22Rv1 (cell line): ENCODE measurements at regions not wholly inside any gene's neighbourhood (a gene's known extent, or its start where the extent isn't known, plus 50 kb on each side); places are given as distances from the start of the nearest gene placed in this dataset.

ENCODE experiments used
- ZFX ChIP-seq: fragments of 450-650 bp; IDR thresholded peaks from 2 replicates; pipeline ENCODE4 v1.6.1; 2017; ENCODE audit warnings: antibody characterized with exemption, borderline replicate concordance
- TF ChIP-seq, protein P1 (sequence below): fragments of 450-650 bp; IDR thresholded peaks from 2 replicates; pipeline ENCODE4 v1.5.1; 2017; ENCODE audit warnings: mild to moderate bottlenecking

DNA sequence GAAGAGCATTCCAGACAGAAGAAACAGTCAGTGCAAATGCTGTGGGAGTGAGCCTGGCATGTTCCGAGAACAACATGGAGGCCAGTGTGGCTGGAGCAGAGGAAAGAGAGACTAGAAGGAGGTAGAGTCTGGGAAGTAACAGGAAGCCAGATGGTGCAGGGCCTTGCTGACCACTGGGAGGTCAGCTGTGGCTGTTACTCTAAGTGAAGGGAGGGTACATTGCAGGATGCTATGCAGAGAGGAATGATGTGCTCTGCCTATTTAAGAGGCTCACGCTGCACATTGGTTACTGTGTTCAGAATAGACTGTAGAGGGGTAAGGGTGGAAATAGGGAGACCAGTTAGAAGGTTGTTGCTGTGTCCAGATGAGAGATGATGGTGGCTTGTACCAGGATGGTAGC lies 88.6 kb upstream of the CACNA1E start:
- TF ChIP-seq, protein P1, sequence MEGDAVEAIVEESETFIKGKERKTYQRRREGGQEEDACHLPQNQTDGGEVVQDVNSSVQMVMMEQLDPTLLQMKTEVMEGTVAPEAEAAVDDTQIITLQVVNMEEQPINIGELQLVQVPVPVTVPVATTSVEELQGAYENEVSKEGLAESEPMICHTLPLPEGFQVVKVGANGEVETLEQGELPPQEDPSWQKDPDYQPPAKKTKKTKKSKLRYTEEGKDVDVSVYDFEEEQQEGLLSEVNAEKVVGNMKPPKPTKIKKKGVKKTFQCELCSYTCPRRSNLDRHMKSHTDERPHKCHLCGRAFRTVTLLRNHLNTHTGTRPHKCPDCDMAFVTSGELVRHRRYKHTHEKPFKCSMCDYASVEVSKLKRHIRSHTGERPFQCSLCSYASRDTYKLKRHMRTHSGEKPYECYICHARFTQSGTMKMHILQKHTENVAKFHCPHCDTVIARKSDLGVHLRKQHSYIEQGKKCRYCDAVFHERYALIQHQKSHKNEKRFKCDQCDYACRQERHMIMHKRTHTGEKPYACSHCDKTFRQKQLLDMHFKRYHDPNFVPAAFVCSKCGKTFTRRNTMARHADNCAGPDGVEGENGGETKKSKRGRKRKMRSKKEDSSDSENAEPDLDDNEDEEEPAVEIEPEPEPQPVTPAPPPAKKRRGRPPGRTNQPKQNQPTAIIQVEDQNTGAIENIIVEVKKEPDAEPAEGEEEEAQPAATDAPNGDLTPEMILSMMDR: no peak
- TF ChIP-seq ZFX: no peak
